ENCODE measurements at regions not wholly inside any gene's neighbourhood (a gene's known extent, or its start where the extent isn't known, plus 50 kb on each side); places are given as distances from the start of the nearest gene placed in this dataset.

DNA sequence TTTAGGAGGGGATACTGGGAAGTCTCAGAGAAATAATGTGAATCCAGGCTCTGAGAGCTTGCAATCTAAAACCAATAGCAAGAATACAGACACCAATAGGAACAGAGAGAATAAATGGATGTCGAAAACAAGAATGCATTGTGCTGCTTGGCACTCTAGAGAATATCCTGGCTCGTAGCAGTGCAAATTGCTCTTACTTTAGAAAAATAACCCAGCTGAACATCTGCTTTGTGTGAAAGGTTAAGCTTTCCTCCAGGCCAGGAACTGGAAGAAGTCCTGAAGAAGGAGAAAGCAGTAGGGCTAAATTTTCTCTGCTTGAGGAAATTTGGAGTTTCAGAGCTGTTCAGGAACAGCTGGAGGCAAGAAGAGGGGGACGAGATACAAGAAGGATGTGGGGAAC, 382.3 kb downstream of the HHIPL2 start:
- DNase-seq, result no peak

GRCh38 chr1:222163895-222164294, 384.0 kb downstream of the HHIPL2 start:
- no peak for DNase-seq

- DNase-seq, result no peak
Observed at GRCh38 chr1:222161676-222162075, 386.2 kb downstream of the HHIPL2 start.

DNA sequence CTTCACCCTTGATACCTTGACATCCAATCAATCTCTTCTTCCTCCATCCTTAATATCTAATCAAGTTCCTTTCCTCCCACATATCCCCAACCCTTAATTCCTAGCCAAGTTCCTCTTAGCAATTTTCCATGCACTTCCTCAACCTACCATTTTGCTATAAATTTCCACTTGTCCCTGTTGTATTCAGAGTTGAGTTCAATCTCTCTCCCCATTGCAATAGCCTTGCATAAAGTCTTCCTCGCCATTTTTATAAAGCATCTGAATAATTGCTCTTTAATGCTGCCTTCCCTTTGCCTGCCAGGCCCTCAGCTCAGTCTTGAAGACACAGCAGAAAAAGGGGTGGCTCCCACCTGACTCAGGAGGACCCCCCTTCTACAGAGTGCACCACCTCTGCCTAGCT, 390.3 kb downstream of the HHIPL2 start:
- DNase-seq, result no peak

GRCh38 chr1:222140206-222140605, 398.3 kb upstream of the DUSP10 start:
- no peak for DNase-seq

DNA sequence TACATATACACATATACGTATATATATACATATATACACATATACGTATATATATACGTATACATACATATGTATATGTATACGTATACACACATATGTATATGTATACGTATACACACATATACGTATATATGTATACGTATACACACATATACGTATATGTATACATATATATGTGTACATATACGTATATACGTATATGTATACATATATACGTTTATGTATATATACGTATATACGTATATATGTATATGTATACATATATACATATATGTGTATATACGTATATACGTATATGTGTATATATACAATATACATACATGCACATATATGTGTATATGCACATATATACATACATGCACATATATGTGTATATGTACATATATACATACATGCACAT, 396.2 kb upstream of the DUSP10 start:
- DNase-seq, result no peak

- DNase-seq, result no peak
Observed at GRCh38 chr1:222136869-222137268, 395.0 kb upstream of the DUSP10 start.

DNA sequence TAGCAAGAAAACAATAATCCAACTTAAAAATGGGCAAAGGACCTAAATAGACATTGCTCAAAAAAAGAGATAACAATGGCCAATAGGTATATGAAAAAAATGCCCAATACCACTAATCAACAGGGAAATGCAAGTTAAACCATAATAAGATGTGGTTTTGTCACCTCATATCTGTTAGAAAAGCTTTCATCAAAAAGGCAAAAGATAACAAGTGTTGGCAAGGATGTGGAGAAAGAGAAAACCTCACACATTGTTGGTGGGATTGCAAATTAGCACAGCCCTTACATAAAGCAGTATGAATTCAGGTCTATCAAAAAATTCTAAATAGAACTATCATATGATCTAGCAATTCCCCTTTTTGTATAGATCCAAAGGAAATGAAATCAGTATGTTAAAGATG, 387.2 kb upstream of the DUSP10 start:
- no peak for DNase-seq

GRCh38 chr1:222127526-222128152, 385.8 kb upstream of the DUSP10 start:
- no peak for DNase-seq

- no peak for DNase-seq
Observed at GRCh38 chr1:222127096-222127495, 385.2 kb upstream of the DUSP10 start.

DNA sequence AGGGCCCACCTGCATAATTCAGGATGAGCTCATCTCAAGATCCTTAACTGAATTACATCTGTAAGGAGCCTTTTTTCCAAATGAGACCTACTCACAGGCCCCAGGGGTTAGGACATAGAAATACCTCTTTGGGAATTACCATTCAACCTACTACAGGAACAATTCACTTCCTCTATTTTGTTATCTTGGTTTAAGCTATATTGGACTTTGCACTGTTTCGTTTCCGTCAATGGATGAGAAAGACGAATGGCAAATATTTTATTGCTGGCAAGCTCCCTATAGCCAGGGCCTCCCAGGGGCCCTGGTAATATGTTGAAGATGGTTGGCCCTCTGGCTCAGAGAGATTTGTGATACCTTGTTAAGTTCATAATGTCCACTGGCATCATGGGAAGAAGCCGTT, 384.2 kb upstream of the DUSP10 start:
- no peak for DNase-seq

DNA sequence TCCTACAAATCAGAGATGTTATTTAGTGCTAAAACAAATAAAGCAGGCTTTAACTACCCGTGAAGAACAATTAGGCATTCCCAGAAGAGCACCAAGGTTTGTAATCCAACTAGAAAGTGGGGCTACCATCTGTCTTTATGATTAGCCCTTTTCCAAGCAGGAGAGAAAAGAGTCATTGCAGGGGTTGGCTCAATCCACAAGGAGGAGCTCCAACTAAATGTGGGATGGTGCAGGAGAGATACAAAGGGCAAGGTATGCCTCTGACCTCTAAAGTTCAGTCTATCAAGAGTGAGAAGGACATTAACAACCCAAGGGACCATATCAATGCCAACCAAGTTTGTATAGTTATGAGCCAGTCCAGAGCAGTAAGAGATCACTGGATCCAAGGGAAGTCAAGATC, 382.7 kb upstream of the DUSP10 start:
- DNase-seq, result no peak

DNA sequence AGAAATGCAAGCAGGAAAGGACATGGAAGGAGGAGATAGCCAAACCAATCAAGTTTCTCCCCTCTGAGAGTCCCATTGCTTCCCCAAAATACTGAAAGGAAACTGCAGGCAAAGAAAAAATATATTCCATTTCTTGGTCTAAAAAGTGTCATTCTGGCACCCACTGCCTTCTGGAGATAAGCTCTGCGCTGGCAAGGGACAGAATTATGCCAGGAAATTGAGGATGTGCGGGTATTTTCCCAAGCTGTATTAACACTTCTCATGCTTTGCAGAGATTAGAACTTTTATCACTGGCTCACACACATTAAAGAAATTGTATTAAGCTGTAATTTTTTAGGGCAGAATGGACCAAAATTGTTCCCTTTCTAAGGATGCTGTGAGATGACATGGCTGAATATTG, 381.2 kb upstream of the DUSP10 start:
- DNase-seq, result no peak

DNA sequence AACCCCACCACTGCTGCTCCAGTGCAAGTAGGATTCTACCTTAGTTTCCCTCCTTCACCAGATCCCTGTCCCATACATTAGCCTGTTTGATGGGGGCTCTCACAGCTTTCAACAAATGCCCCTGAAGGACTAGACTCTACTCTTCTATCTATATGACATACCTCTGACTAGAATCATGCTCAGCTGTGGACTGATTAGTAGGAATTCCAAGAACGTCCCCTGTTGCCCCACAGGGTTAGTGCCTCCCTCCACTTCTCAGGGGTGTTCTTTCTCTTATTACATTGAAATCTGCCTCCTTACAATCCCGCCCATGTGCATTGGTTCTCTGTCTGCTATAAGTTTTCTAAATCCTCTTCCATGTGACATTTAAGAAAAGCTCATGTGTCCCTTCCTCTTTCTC, 375.9 kb upstream of the DUSP10 start:
- no peak for DNase-seq

DNA sequence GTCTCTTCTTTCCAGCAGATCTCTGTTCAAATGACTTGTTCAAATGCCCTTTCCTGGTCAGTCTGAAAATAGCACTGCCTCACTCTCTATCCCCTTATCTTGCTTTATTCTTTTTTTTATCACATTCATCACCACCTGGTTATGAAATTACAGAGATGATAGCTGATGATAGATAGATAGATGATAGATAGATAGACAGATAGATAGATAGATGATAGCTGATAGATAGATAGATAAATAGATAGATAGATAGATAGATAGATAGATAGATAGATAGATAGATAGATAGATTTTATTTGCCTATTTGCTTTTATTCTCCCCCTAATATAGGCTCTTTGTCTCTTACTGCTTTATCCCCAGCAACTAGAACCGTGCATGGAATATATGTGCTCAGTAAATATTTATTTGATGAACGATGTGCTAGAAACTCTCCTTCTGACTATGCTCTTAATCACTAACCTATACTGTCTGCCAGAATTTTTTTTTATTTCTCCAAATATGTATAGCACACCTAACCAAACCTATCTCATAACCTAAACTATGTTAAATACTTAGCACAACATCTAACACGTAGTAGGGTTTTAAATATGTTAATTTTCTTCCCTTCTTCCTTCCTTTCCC, 372.8 kb upstream of the DUSP10 start:
- DNase-seq, result no peak

DNA sequence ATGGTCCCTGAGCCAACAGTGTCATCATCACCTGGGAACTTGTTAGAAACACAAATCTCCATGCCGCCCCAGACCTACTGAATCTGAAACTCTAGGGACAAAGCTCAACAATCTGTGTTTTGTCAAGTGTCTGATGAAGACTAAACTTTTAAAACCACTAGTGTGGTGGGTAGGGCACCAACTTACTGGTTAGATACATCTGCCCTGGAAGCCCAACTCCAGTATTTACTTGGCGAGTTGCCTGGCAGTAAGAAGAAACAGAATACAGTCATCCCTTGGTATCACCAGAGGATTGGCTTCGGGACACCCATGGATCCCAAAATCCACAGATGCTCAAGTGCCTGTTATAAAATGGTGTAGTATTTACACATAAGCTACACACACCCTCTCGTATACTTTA, 367.9 kb upstream of the DUSP10 start:
- DNase-seq, result no peak

- DNase-seq, result no peak
Observed at GRCh38 chr1:222107975-222108374, 366.1 kb upstream of the DUSP10 start.

- no peak for DNase-seq
Observed at GRCh38 chr1:222107267-222107666, 365.4 kb upstream of the DUSP10 start.

GRCh38 chr1:222106377-222106776, 364.5 kb upstream of the DUSP10 start:
- DNase-seq, result no peak

DNA sequence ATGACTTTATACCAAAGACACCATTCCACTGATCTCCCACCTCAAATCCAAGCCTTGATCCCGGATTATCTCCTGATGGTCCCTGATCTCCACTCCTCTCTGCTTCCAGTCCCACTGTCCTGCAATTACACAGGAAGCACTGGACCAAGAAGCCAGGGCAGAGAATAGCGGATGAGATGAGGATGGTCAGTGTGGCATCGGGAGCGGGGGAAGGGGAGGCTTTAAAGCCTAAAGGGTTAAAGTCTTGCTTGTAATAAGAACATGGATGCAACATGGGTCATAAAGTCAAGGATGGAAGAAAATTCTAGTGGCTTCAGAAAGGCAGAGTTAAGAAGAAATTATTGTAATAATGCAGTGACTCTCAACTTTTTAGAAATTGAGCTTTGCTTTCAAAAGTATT, 364.0 kb upstream of the DUSP10 start:
- DNase-seq, result no peak

- DNase-seq, result no peak
Observed at GRCh38 chr1:222105393-222105737, 363.5 kb upstream of the DUSP10 start.

GRCh38 chr1:222104694-222105392, 363.0 kb upstream of the DUSP10 start:
- DNase-seq, result no peak

GRCh38 chr1:222104097-222104496, 362.2 kb upstream of the DUSP10 start:
- DNase-seq, result no peak

GRCh38 chr1:222099746-222100145, 357.9 kb upstream of the DUSP10 start:
- no peak for DNase-seq
